H1 (cell line): ENCODE measurements at regions not wholly inside any gene's neighbourhood (a gene's known extent, or its start where the extent isn't known, plus 50 kb on each side); places are given as distances from the start of the nearest gene placed in this dataset.

Source experiments
- CTCF ChIA-PET: fragments of 300-600 bp; sonication (Branson Sonifier 250); formaldehyde crosslinking; loops from one replicate; lab custom pipeline; 2021; ENCODE audit not compliant: partially characterized antibody; lab: Charles Lee
- POLR2A ChIA-PET: fragments of 300-600 bp; sonication (Branson Sonifier 250); formaldehyde crosslinking; loops from one replicate; lab custom pipeline; 2021; ENCODE audit warnings: inconsistent platforms; ENCODE audit not compliant: partially characterized antibody; lab: Charles Lee
- DNase-seq, 2 experiments: peaks; one replicate each; pipeline versions ENCODE4 v3.0.0 to v3.0.0-alpha.2; 2010 to 2022; ENCODE audit warnings: low spot score in 2 of 2, low read depth in 1 of 2, mixed read lengths in 1 of 2
- FAIRE-seq: peaks from 2 replicates; lab custom pipeline; 2011; peaks lifted over from hg19 to GRCh38; lab: Jason Lieb, UNC
- H2AFZ ChIP-seq: 2 replicates; pipeline ENCODE4 v1.8.1; 2012; ENCODE audit warnings: low read length, inconsistent platforms
- H2AK5ac ChIP-seq: 2 replicates; pipeline ENCODE4 v1.6.1; 2013; ENCODE audit warnings: low read depth, low read length
- H2BK120ac ChIP-seq: replicated peaks from 2 replicates; pipeline ENCODE3; 2013; ENCODE audit warnings: low read depth, low read length, inconsistent platforms
- H2BK12ac ChIP-seq: 2 replicates; pipeline ENCODE4 v1.6.1; 2013; ENCODE audit warnings: low read depth, low read length
- H2BK15ac ChIP-seq: 2 replicates; pipeline ENCODE4 v1.6.1; 2013; ENCODE audit warnings: low read length
- H2BK20ac ChIP-seq: 2 replicates; pipeline ENCODE4 v1.6.1; 2013; ENCODE audit warnings: low read length
- H2BK5ac ChIP-seq: 2 replicates; pipeline ENCODE4 v1.6.1; 2013; ENCODE audit warnings: low read depth, low read length
- H3K14ac ChIP-seq: 2 replicates; pipeline ENCODE4 v1.6.1; 2013; ENCODE audit warnings: inconsistent platforms; ENCODE audit not compliant: insufficient read length
- H3K18ac ChIP-seq: 2 replicates; pipeline ENCODE4 v1.6.1; 2013; ENCODE audit warnings: low read length; ENCODE audit errors: extremely low read depth
- H3K23ac ChIP-seq: 2 replicates; pipeline ENCODE4 v1.6.1; 2013; ENCODE audit warnings: inconsistent platforms; ENCODE audit not compliant: insufficient read length
- H3K23me2 ChIP-seq: 2 replicates; pipeline ENCODE4 v1.6.1; 2013; ENCODE audit warnings: low read depth, low read length
- H3K27ac ChIP-seq: 2 replicates; pipeline ENCODE4 v1.6.1; 2011; ENCODE audit warnings: low read depth, low read length, inconsistent platforms
- H3K27me3 ChIP-seq, 4 experiments: replicated peaks in 1 of 4; 1 replicate in 1 of 4; 2 replicates in 3 of 4; pipeline versions ENCODE4 v1.6.1 to v1.8.1; 2011 to 2013; ENCODE audit warnings: low read length in 3 of 4, mild to moderate bottlenecking in 3 of 4, inconsistent platforms in 2 of 4, mixed read lengths in 2 of 4, moderate library complexity in 1 of 4; ENCODE audit not compliant: control insufficient read depth in 3 of 4, insufficient read depth in 3 of 4; ENCODE audit errors: extremely low read depth in 1 of 4
- H3K36me3 ChIP-seq, 4 experiments: 2 replicates each; pipeline versions ENCODE4 v1.6.1 to v1.8.1; 2011 to 2013; ENCODE audit warnings: mild to moderate bottlenecking in 4 of 4, low read length in 3 of 4, moderate library complexity in 2 of 4, control low read depth in 1 of 4, inconsistent platforms in 1 of 4; ENCODE audit not compliant: insufficient read depth in 4 of 4, control insufficient read depth in 2 of 4
- H3K4ac ChIP-seq: replicated peaks from 2 replicates; pipeline ENCODE3; 2013; ENCODE audit warnings: low read length, low read depth, mixed read lengths, inconsistent platforms; ENCODE audit not compliant: insufficient read length
- H3K4me1 ChIP-seq, 4 experiments: replicated peaks in 1 of 4; 1 replicate in 1 of 4; 2 replicates in 3 of 4; pipeline versions ENCODE4 v1.6.1 to v1.8.1; 2011 to 2013; ENCODE audit warnings: low read length in 3 of 4, inconsistent platforms in 2 of 4, mixed read lengths in 1 of 4; ENCODE audit not compliant: insufficient read depth in 4 of 4, control insufficient read depth in 3 of 4
- H3K4me2 ChIP-seq, 2 experiments: 2 replicates each; pipeline versions ENCODE4 v1.6.1 to v1.8.1; 2011 to 2013; ENCODE audit warnings: low read depth in 2 of 2, low read length in 2 of 2, control low read depth in 1 of 2, inconsistent platforms in 1 of 2, mild to moderate bottlenecking in 1 of 2; ENCODE audit not compliant: insufficient read depth in 1 of 2
- H3K4me3 ChIP-seq, 4 experiments: fragments of 200-600, 300-600 bp in 1 of 4; sonication (generic), shearing (Covaris generic), sonication (Bioruptor Twin) in 1 of 4; 2 replicates each; pipeline versions ENCODE4 v1.5.1 to v1.8.1; 2011 to 2016; ENCODE audit warnings: low read length in 4 of 4, low read depth in 3 of 4, control low read depth in 2 of 4, inconsistent platforms in 2 of 4, mild to moderate bottlenecking in 2 of 4, mixed read lengths in 1 of 4, moderate library complexity in 1 of 4; ENCODE audit not compliant: insufficient read depth in 2 of 4; ENCODE audit errors: extremely low read depth in 1 of 4
- H3K56ac ChIP-seq: replicated peaks from 2 replicates; pipeline ENCODE3; 2013; ENCODE audit warnings: low read depth, mild to moderate bottlenecking, mixed read lengths, low read length, inconsistent platforms; ENCODE audit not compliant: insufficient read length
- H3K79me1 ChIP-seq: 2 replicates; pipeline ENCODE4 v1.6.1; 2013; ENCODE audit warnings: low read depth, low read length, control low read depth
- H3K79me2 ChIP-seq, 2 experiments: 2 replicates each; pipeline versions ENCODE4 v1.6.1 to v1.8.1; 2012 to 2013; ENCODE audit warnings: low read length in 2 of 2, mild to moderate bottlenecking in 2 of 2, inconsistent platforms in 1 of 2; ENCODE audit not compliant: insufficient read depth in 2 of 2, control insufficient read depth in 1 of 2
- H3K9ac ChIP-seq, 4 experiments: replicated peaks in 1 of 4; 1 replicate in 1 of 4; 2 replicates in 3 of 4; pipeline versions ENCODE4 v1.6.1 to v1.8.1; 2011 to 2013; ENCODE audit warnings: low read depth in 3 of 4, low read length in 3 of 4, control low read depth in 2 of 4, mild to moderate bottlenecking in 2 of 4, moderate library complexity in 2 of 4, inconsistent platforms in 1 of 4; ENCODE audit errors: extremely low read depth in 1 of 4
- H3K9me3 ChIP-seq, 2 experiments: 2 replicates each; pipeline versions ENCODE4 v1.6.1 to v1.8.1; 2012 to 2013; ENCODE audit warnings: mild to moderate bottlenecking in 2 of 2, moderate library complexity in 2 of 2, control low read depth in 1 of 2, inconsistent platforms in 1 of 2, low read depth in 1 of 2, low read length in 1 of 2, mixed read lengths in 1 of 2; ENCODE audit not compliant: insufficient read depth in 2 of 2
- H4K20me1 ChIP-seq, 2 experiments: replicated peaks in 1 of 2; 2 replicates each; pipeline versions ENCODE3 to v1.8.1; 2011 to 2013; ENCODE audit warnings: inconsistent platforms in 2 of 2, low read length in 2 of 2, mild to moderate bottlenecking in 1 of 2; ENCODE audit not compliant: insufficient read depth in 2 of 2, control insufficient read depth in 1 of 2
- H4K5ac ChIP-seq: 2 replicates; pipeline ENCODE4 v1.6.1; 2013; ENCODE audit warnings: low read length, low read depth, mixed read lengths, inconsistent platforms; ENCODE audit not compliant: insufficient read length
- H4K8ac ChIP-seq: 2 replicates; pipeline ENCODE4 v1.8.0; 2013; ENCODE audit warnings: mild to moderate bottlenecking, moderate library complexity, low read length, inconsistent platforms; ENCODE audit not compliant: insufficient read depth; ENCODE audit errors: extremely low read depth
- H4K91ac ChIP-seq: replicated peaks from 2 replicates; pipeline ENCODE3; 2013; ENCODE audit warnings: low read length, mixed read lengths, inconsistent platforms; ENCODE audit not compliant: insufficient read length
- ASH2L ChIP-seq: fragments of 200-600, 300-600 bp; sonication (generic); IDR thresholded peaks from one replicate; pipeline ENCODE4 v1.7.1; 2017; ENCODE audit warnings: low read length
- CBX8 ChIP-seq: fragments of 300-800, 300-1000 bp; sonication (generic); IDR thresholded peaks from 2 replicates; pipeline ENCODE4 v1.7.1; 2016; ENCODE audit warnings: low read depth, low read length, borderline replicate concordance
- CEBPB ChIP-seq: IDR thresholded peaks from 2 replicates; pipeline ENCODE4 v1.6.1; 2012; ENCODE audit warnings: low read depth, low read length
- WGBS, 2 experiments: shearing (Covaris generic) in 1 of 2; methylation state at CpG; one replicate each; pipeline versions ENCODE4 v1.1.6 to v1.1.7; 2013 to 2015; ENCODE audit warnings: low lambda C conversion rate in 2 of 2, mixed read lengths in 2 of 2, inconsistent platforms in 1 of 2, low coverage in 1 of 2, missing lambda C conversion rate in 1 of 2; ENCODE audit not compliant: insufficient replicate concordance in 2 of 2, insufficient coverage in 1 of 2, insufficient read length in 1 of 2; ENCODE audit errors: extremely low coverage in 1 of 2, missing lambda C conversion rate in 1 of 2; 5-methylcytosine and 5-hydroxymethylcytosine counted together
- TF ChIP-seq, protein P1 (sequence below): IDR thresholded peaks from 2 replicates; pipeline ENCODE4 v1.6.1; 2012; ENCODE audit warnings: inconsistent platforms

DNA sequence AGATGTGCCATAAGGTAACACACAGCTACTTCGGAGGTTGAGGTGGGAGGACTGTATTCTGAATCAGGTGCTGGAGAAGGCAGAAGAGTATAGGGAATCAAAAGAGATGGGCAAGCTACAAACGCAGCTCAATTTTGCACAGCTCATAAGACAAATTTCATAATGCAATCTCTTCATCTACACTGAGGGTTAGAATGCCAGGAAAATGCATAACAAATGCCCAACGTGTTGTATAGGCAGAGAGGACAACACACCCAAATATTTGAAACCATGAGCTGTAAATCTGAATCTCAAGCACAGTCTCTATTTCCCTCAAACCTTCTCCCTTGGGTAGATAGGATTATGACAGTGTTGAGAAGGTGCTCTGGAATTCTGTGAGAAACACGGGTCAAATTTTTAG, 263.1 kb upstream of the FOXN3 start:
- Histone ChIP-seq H3K23me2 (no peaks in the 10 kb centered on the region), H4K5ac (no peak overlapping the region), H4K20me1 (no peaks in the 10 kb centered on the region), H3K4me1 (no peaks in the 10 kb centered on the region), H2BK20ac (no peak overlapping the region), H3K4me3 (no peak overlapping the region), H2BK12ac (no peak overlapping the region), H3K27ac (no peak overlapping the region), H2AK5ac (no peak overlapping the region), H3K18ac (no peak overlapping the region), H3K9me3 (peaks cover 14 to 18% of the 10 kb centered on the region in 2 experiments; a peak in 3 of 4 replicates), H2BK120ac (no peak overlapping the region), H3K79me2 (no peaks in the 10 kb centered on the region), H3K4me2 (no peak overlapping the region), H3K56ac (no peak overlapping the region), H2BK15ac (no peak overlapping the region), H3K36me3 (no peaks in the 10 kb centered on the region), H3K4ac (no peak overlapping the region), H3K23ac (no peak overlapping the region), H3K9ac (no peak overlapping the region), H3K79me1 (no peaks in the 10 kb centered on the region), H2BK5ac (no peak overlapping the region), H3K14ac (no peak overlapping the region), H3K27me3 (no peaks in the 10 kb centered on the region), H2AFZ (no peak overlapping the region), H4K8ac (no peak overlapping the region), H4K91ac (peak overlapping the region; percentile 4)
- TF ChIP-seq CEBPB (no peak), ASH2L (no peak), CBX8 (no peak)
- TF ChIP-seq, protein P1, sequence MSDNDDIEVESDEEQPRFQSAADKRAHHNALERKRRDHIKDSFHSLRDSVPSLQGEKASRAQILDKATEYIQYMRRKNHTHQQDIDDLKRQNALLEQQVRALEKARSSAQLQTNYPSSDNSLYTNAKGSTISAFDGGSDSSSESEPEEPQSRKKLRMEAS = no peak
- FAIRE-seq (no peak), DNase-seq (no peak)
- ChIA-PET POLR2A (no interaction called here), CTCF (interaction anchor here (0.6 to 0.7 kb wide), 2 partner anchors 14 to 486 kb away, joined by 3 read pairs; no protein-coding TSS in a partner anchor)
- WGBS, 2 experiments = 93% methylated on average over 4 of the region's 4 CpGs; no CpG with 5 or more reads in 1 of the 2 experiments
